ENCODE measurements at regions not wholly inside any gene's neighbourhood (a gene's known extent, or its start where the extent isn't known, plus 50 kb on each side); places are given as distances from the start of the nearest gene placed in this dataset.

DNA sequence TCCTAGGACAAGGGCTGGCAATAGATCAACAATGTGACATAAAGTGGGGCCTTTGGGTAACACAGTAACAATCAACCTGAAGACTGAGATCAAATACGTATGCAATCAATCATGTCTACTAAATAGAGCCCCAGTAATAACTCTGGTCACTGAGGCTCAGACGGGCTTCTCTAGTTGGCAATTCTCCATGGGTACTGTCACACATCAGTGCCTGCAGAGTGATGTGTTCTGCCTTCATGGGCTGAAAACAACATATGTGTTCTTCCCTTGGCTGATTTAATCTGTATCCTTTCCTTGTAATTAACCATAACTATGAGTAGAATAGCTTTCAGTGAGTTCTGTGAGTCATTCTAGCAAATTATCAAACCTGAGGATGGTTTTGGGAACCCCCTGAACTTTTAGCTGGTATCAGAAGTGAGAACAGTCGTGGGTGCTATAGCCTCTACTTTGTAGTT, 113.6 kb downstream of the TMCO5A start:
- no peak for DNase-seq

DNA sequence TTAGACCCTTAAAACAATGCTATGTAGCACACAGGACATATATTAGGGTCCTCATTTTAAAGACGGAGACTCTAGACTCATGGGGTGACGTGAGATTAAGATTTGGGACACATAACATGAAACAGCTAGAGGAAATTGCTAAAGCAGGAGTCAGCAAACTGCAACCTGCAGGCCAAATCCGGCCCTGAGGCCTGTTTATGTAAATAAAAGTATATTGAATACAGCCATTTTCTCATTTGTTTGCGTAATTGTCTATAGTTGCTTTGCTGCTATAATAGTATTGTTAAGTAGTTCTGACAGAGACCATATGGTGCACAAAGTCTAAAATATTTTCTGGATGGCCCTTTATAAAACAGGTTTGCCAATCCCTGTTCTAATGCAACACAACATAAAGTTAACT, 115.5 kb downstream of the TMCO5A start:
- no peak for DNase-seq

DNA sequence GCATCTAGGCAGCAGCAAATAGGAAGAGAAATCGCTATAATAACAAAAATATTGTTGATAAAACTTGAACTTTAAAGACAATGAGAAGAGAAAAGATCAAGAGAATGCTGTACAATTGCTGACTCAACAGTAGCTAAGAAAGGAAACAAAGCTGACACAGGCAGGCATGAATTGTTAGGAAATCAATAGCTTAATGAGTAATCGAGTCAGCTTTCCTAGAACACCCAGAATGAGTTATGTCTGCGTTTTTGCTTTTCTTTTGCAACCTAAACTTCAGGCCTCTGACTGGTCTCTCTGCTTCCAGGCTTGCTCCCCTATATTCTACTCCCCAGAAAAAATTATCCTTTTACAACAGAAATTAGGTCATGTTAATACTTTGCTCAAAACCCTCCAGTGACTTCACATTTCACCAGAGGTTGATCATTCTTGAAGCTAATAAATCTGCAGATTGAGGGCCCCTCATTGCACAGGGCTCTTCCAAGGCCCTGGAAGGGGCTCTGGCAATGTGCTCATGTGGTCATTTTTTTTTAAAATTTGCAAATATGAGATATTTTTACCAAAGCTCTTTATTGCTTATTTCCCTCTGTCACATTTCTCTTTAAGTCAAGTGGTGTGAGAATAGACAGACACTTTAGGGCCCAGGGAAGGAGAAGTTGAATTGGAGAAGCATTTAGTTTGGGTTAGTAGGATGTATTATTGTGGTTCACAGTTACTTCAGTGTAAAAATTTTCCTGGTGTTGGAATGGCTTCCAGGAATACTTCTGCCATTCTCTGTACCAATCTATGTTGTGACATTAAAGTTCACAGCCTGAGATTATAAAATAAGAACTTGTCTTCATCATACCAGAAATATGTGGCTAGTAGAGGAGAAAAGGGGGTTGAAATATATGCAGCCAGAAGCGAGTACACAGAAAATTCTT, 116.3 kb downstream of the TMCO5A start:
- no peak for DNase-seq

DNA sequence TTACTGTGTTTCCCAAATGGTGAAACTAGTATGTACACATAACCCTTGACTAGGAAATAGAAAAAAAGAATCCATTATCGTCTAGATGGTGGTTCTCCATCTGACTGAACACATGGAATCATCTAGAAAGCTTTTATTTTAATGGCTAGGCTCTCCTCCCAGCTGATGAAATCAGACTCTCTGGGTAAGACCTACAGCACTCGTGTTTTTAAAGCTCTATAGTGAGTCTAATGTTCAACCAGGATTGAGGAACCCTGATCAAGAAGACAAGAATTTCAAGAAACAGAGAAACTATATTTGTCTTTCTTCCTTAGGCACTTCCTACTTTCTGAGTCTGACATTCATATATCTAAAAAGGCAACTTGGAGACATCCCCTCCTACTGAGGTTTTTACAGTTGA, 118.8 kb downstream of the TMCO5A start:
- no peak for DNase-seq

DNA sequence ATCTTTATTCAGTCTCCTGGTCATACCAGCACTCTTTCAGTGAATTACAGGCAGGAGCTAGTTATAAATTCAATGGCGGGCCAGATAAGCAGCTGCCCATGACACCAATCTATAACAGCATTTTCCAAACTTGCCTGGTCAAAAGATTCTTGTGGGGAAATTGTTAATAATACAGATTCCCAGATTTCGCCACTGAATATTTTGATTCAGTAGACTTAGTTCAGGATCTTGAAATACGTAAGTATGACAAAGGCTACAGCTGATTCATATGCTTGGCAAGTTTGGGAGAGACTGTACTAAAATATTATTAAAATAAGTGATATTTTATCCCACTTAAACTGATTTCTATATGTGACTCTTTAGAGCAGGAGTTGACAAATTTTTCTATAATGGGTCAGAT, 119.3 kb downstream of the TMCO5A start:
- DNase-seq = no peak

DNA sequence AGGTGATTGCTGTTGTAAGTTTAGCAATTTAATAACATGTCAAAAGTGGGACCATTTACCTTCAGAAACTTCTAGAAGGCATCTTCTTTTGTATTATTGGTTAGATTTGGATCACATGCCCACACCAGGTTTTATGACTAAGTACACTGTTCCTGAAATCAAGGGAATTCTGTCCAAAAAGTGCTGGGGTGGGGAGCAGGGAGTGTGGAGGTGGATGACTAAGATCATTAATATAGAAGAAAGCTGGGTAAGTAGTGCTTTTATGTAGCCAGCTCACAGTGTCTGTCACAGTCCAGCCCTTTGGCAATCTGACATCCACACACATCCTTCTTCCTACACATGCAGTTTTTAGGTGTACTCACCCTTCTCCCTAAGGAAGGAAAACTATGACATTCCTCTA, 120.0 kb downstream of the TMCO5A start:
- no peak for DNase-seq

DNA sequence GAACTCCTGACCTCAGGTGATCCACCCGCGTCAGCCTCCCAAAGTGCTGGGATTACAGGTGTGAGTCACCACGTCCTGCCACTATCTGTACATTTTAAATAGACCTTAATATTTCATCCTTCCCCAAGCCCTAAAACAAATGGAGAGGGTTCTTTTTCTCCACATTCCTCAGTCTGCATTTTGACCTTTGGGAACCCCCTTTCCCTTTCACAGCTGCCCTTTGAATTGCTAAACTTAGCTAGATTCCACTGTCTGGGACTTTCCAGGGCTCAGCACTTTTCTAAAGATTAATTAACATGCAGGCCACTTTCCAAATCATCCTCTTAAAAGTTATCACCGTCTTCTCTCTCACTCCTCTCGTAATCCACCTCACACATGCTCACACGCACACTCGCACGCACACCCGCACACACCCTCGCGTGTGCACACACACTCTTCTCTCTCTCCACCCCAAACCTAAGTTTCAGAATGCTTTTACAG, 124.2 kb downstream of the TMCO5A start:
- DNase-seq = no peak

DNA sequence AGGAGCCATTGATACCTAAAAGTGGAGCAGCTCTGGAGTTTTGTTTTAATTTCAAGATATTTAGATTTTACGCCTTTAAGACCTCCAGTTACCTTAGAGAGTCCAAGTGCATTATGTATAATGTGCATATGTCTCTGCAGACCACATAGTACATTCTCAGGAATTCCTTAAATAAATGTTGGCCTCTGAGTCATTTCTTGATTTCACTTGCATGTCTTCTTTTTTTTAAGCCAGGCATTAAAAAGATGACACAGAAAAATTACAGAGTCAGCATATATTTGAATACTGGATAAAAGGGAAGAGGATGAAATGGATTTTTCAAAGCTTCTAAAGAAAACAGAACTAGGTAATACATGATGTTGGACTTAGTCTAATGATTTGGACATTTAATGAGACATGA, 125.2 kb downstream of the TMCO5A start:
- no peak for DNase-seq

DNA sequence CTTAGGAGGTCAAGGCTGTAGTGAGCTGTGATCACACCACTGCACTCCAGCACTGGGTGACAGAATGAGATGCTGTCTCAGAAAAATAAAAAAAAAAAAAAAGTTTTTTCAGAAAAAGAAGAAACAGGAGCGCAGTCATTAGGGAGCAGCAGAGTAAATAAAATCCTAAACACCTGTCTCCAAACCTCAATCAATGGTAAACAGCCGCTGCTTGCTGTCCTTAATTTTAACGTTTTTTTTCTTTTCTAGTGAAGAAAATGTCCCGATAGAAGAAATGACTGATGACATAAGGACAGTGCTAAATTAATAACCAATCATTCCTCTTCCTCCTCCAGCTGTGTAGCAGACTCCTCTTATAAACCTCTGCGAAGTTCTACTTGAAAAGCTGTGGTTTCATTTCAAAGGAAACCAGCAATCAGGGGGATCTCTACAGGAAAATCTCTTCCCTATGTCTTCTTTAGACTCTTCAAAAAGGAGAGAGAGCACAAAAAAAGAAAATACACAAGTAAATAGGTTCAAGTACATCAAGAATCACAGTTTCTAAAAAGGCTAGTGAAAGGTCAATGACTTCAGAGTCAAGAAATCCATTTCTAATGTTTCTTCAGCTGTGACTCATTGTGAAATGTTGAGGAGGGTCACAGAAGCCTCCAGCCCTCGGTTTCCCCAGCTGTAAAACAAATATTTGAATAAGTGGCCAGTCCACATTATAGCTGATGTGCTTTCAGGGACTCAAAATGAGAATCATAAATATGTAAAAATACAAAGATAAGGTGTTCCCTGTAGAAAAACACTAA, 127.6 kb downstream of the TMCO5A start:
- no peak for DNase-seq

DNA sequence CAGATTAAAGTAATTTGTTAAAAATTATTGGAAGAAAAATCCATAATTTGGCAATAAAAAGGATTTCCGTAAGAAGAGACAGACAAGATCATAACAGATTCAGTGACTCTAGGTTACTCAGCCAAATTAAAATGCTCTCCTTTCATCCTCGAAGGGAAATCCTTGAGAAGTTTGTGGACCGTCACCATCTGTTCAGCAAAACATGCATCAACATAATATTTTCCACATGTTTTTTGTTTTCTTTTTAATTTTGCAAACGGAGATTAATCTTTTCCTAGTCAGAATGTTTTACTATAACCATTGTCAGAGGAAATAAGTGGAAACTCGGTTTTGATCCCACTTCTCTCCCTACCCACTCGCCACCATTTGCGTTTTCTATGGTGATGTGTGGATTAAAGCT, 128.3 kb downstream of the TMCO5A start:
- DNase-seq = no peak

DNA sequence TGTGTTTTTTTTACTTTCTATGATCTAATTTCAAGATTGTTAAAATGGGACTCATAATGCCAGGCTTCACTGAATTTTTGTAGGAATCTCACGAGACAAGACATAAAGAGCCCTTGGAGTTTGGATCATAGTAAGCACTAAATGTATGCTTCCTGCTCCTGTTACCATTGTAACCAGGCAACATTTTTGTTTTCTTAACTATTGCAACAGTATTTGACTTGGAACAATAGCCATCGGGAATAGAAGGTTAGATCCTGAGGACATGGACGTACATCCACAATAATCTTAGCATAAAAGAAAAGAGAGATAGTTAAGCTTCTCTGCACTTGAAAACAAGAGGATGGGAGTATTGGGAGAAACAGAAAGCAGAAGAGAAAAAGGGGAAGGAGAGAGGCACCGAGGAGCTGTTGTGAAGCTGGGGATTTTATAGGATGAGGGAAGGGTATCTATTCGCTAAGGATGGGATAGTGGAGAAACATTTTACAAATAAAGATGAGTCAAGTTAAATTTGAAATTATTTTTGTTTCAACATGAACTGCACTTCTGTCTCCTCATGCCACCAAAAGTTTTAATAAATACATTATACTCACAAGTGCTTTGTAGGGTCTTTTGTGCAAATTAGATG, 131.4 kb downstream of the TMCO5A start:
- DNase-seq = no peak

DNA sequence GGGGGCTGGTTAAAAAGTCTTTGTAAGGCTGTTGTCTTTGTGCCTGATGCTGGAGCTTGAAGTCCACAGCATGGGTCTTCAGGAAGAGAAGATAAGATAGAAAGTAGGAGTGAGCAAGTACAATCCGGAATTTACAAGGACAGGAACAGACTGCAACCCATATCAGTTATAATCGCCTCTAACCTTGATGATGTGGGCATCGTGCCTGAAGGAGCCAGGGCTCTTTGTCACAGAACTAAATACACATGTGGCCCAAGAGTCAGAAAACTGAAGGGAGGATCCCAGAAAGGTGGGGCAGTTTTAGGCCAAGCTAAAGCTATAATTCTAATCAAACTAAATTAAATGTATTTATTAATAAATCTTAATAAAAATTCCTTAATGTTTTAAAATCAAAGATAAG, 132.2 kb downstream of the TMCO5A start:
- no peak for DNase-seq

DNA sequence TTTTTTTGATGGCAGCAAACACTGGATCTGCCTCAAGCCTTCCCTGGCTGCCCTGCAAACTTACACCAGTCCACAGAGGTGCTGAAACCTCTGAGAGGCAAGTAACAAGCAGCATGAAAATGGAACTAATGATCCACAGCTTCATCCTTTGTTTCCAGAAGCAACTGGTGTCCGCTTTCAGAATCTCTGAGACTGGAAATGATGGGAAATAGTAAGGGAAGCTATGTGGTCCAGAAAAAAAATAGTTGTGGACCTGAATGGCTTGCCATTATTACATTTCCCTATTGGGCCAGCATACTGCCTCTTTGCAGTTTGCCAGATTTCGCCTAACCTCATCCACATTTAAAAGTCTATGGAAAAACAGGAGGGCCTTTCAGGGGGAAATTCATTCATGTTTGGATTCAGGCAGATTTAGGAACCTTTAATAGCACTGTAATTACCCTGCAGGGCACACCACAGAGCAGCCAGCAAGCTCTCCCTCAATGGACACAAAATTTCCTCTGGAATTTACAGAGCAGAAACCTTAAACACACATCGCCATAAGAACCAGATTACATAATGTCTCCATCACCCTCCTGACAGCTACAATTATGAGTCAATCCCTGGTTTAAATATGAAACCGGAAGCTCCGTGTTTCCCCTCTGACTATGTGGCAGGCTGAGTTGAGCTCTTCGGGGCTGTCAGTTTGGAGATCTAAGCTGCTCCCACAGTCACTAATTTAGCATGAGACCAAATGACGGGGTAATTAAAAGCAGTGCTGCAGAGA, 134.4 kb downstream of the TMCO5A start:
- DNase-seq = no peak

DNA sequence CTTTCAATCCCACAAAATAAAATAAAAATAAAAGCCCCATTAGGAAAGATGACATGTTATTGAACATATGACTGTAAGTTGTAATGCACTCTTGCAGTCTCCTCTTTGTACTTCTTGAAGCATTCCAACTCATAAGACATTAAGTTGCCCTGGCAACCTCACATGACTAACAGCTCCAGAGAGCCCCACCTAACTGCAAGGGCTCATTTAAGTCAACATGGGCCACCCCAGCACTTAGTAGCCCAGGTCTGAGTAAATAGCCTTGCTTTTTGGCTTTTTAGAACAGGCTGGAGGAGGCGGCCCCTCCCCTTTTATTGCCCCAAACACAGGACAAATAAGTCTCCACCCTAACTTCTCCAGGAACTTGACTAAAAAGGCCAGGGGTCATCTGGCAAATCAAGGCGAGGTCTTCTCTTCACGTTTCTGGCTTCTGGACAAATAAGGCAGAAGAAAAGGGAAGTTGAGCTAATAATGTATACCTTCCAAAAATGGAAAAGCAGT, 135.1 kb downstream of the TMCO5A start:
- DNase-seq = no peak

DNA sequence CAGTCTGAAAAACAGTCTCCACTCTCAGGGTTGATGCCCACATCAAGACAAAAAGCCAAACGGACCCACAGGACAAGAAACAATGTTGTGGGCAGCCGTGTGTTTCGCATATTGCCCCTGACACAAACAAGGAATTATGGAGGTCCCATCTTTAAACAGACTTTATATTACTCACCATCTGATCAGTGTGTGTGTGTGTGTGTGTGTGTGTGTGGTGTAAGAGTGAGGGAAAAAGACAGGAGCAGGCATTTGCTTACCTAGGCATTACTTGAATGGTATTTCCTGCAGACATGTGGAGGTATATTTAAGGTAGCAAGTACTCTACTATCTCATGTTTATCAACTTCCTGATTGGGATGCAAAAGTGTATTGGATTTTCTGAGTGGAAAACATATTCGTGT, 136.3 kb downstream of the TMCO5A start:
- DNase-seq = no peak

DNA sequence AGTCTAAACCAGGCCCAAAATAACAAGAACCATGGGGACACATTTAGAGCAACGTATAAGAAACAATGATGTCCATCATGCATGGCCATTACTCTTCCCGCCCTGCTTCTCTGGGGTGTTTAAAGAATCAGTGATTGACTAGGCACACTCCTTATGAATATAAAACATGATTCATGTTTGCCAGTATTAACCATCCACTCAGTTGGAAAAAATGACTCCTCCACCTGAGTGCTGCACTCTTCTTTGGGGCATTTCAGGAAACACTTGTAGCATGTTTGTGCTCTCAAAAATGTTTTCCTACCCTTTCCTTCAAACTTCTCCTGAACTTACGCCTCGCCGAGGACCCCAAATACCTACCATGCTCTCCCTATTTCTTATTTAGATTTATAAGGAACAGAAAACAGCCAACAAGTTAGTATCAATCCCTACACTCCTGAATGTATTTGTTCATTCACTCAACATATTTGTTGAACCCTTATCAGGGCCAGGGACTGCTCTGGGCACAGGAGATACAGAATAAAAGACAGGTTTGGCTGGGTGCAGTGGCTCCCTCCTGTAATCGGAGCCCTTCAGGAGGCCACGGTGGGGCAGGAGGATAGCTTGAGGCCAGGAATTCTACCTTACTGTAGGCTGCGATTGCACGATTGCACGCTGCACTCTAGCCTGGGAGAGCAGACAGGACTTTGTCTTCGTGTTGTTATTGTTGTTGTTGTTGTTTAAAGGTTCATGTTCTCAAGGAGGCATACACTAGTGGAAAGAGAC, 137.0 kb downstream of the TMCO5A start:
- no peak for DNase-seq

DNA sequence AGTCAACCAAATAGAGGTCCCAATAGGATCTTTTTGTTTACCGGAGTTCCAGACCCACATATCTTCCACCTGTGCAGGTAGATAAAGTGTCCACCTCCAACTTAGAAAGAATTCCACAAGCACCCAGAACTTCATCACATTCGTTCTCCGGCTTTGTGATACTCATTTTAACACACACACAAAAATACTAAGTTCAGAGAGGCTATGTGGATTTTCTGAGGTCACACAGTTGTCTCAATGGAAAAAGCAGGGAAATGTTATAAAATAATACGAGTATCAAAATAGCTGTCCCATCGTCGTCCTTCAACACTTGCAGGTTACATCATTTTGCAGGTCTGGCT, 137.5 kb downstream of the TMCO5A start:
- no peak for DNase-seq

DNA sequence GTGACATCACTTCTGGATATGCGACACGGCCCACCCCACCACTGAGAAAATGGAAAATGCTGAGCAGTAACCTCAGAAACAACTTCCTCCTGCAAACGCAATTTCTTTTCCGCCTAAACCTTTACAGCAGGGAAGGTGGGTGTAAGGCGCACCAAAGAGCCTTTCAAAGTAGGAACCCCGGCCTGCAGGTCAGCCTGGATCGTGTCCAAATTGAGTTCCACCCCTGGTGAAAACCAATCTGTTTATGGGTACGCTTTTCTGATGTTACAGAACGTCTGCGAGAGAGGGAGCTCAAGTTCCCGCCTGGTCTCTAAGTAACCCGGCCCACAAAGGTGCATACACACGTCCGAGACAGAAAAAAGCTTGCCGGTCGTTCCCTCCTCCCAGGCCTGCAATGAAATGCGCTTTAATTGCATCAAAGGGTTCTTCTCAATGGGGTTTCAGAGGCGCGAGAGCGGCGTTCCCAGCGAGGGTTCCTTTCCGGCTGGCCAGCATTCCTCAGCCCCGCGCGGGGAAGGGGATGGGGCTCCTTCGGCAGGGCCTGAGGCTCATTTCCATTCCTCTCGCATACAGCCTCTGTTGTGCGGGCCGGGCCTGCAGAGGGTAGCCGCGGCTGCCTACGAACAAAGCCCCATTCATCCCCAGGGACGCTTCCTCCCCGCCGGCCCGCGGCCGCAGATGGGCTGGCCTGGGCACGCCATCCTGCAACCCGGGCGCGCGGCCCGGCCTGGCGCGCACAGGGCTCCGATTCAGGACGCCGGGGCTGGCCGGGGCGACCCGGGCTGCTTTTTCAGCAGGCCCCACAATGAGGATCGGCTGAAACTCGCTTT, 138.1 kb downstream of the TMCO5A start:
- DNase-seq = peak; percentile 28

DNA sequence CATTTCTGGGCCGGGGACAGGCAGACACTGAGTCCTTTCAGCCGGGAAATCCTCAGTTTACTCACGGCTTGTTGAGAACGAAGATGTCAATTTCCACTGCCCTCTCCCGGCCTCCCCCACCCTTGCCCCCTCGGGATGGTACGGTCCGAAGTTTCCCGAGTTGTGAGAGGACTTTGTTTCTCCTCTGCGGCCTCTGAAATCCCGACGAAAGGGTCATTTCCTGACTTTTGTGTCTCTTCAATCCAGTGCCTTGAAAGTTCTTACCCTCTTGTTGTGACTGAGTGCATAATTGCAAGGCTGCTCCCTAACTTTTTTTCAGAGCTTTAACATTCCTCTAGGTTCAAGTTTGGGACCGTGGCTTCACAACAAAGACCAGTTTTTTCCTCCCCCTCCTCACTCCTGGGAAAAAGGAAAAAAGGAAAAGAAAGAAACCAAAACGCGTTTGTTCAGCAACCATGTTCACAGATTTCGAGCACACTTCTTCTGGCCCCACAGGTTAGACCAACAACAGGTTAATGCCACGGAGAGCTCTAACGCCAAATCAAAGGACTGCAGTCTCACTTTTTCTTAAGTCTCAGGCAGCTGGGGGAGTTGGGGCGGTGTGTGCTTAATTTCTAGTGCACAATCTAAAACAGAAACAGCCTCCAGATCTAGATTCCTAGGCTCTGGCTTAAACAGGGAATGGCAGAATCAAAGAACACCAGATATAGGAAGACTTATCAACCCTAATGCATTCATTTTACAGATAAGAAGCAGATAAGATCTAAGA, 138.9 kb downstream of the TMCO5A start:
- DNase-seq = no peak

DNA sequence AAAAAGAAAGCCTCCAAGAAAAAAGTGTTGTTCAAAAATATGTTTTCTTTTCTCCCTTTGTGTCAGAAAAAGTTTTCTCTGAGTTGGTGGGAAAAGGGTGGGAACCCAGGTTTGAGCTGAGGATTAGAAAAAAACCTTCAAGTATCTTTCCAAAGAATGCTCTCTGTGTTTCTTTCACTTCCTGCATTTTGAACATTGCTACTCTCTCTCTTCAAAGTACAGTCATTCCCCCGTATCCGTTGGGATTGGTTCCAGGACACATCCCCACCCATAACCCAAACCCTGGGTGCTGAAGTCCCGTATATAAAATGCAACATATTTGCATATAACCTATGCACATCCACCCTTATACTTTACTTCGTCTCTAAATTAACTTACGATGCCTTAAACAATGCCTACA, 139.6 kb downstream of the TMCO5A start:
- no peak for DNase-seq
